NCI-H82 treated with DMSO at 0.1 percent for 48 hours (cell line): ENCODE measurements at regions not wholly inside any gene's neighbourhood (a gene's known extent, or its start where the extent isn't known, plus 50 kb on each side); places are given as distances from the start of the nearest gene placed in this dataset.

Experiments
- DNase-seq: peaks from one replicate; lab custom pipeline; 2025; ENCODE audit not compliant: unreplicated experiment; lab: John Stamatoyannopoulos, UW

GRCh38 chr10:78800535-78801320 lies 268.0 kb upstream of the ZMIZ1 start:
- no peak for DNase-seq

- no peak for DNase-seq
Measured at GRCh38 chr10:78802431-78802830, 266.3 kb upstream of the ZMIZ1 start.

- no peak for DNase-seq
Measured at GRCh38 chr10:78802866-78803265, 265.9 kb upstream of the ZMIZ1 start.

GRCh38 chr10:78803710-78804109 lies 265.1 kb upstream of the ZMIZ1 start:
- no peak for DNase-seq

- no peak for DNase-seq
Measured at GRCh38 chr10:78804411-78805032, 264.2 kb upstream of the ZMIZ1 start.

- no peak for DNase-seq
Measured at GRCh38 chr10:78805176-78805575, 263.6 kb upstream of the ZMIZ1 start.

GRCh38 chr10:78806681-78807221 lies 262.0 kb upstream of the ZMIZ1 start:
- DNase-seq, result no peak

GRCh38 chr10:78807504-78808203 lies 261.1 kb upstream of the ZMIZ1 start:
- no peak for DNase-seq

GRCh38 chr10:78808286-78808685 lies 260.5 kb upstream of the ZMIZ1 start:
- DNase-seq, result no peak

GRCh38 chr10:78808736-78809367 lies 259.9 kb upstream of the ZMIZ1 start:
- DNase-seq, result no peak

GRCh38 chr10:78811174-78811573 lies 257.6 kb upstream of the ZMIZ1 start:
- no peak for DNase-seq

- no peak for DNase-seq
Measured at GRCh38 chr10:78812571-78813318, 256.0 kb upstream of the ZMIZ1 start.

GRCh38 chr10:78813526-78813925 lies 255.2 kb upstream of the ZMIZ1 start:
- DNase-seq, result no peak

- no peak for DNase-seq
Measured at GRCh38 chr10:78813998-78814399, 254.8 kb upstream of the ZMIZ1 start.

GRCh38 chr10:78814407-78814806 lies 254.4 kb upstream of the ZMIZ1 start:
- no peak for DNase-seq

GRCh38 chr10:78815702-78816334 lies 252.9 kb upstream of the ZMIZ1 start:
- DNase-seq, result no peak

GRCh38 chr10:78817361-78817760 lies 251.4 kb upstream of the ZMIZ1 start:
- DNase-seq, result no peak

GRCh38 chr10:78817804-78818203 lies 251.0 kb upstream of the ZMIZ1 start:
- DNase-seq, result no peak

- DNase-seq, result no peak
Measured at GRCh38 chr10:78819361-78820006, 249.3 kb upstream of the ZMIZ1 start.

GRCh38 chr10:78820007-78820362 lies 248.8 kb upstream of the ZMIZ1 start:
- DNase-seq, result no peak
